Right lobe of liver (tissue), 6 donors: ENCODE measurements at regions not wholly inside any gene's neighbourhood (a gene's known extent, or its start where the extent isn't known, plus 50 kb on each side); places are given as distances from the start of the nearest gene placed in this dataset.

Experiments
- ATAC-seq, 4 donors: fragments of 200-7000 bp; cut with Tn5 transposase; one replicate each; pipeline ENCODE4 v1.9.1; 2020; ENCODE audit warnings: mild to moderate bottlenecking in 4 of 4, moderate library complexity in 4 of 4
- DNase-seq, 3 donors: peaks; one replicate each; pipeline ENCODE4 v3.0.0-alpha.2; 2020
- H3K27ac ChIP-seq, 3 donors: fragments of 200-600 bp; one replicate each; pipeline ENCODE4 v1.8.0; 2022
- H3K27me3 ChIP-seq, 2 donors: fragments of 200-600 bp; one replicate each; pipeline ENCODE4 v1.8.0; 2022
- H3K36me3 ChIP-seq, 4 donors: fragments of 200-600 bp; sonication (generic) in 1 of 4; one replicate each; pipeline versions ENCODE4 v1.5.1 to v1.8.0; 2017 to 2022; ENCODE audit warnings: control low read depth in 1 of 4
- H3K4me1 ChIP-seq, 4 donors: fragments of 200-600 bp; sonication (generic) in 1 of 4; one replicate each; pipeline versions ENCODE4 v1.5.1 to v1.8.0; 2017 to 2022; ENCODE audit warnings: control low read depth in 1 of 4
- H3K4me3 ChIP-seq, 3 donors: fragments of 200-600 bp; one replicate each; pipeline ENCODE4 v1.8.0; 2022
- H3K9me3 ChIP-seq, 4 donors: fragments of 200-600 bp; sonication (generic) in 1 of 4; one replicate each; pipeline versions ENCODE4 v1.5.1 to v1.8.0; 2017 to 2022; ENCODE audit warnings: control low read depth in 1 of 4
- POLR2A ChIP-seq: fragments of 450-650 bp; IDR thresholded peaks from one replicate; pipeline ENCODE4 v1.6.1; 2017; ENCODE audit warnings: antibody characterized with exemption, mild to moderate bottlenecking
- WGBS: methylation state at CpG from one replicate; pipeline ENCODE4 v1.1.6; 2018; ENCODE audit warnings: low coverage, low lambda C conversion rate; ENCODE audit not compliant: insufficient coverage; ENCODE audit errors: missing lambda C conversion rate; 5-methylcytosine and 5-hydroxymethylcytosine counted together
- intact Hi-C, 2 donors: fragments of 100-400 bp; cut with DNase I; formaldehyde crosslinking; loops; one replicate each; pipeline versions ENCODE4 v1.11.2 to v1.14.1; 2022
- TF ChIP-seq, protein P1 (sequence below), 4 donors: fragments of 200-600 bp in 3 of 4; fragments of 450-650 bp in 1 of 4; IDR thresholded peaks; one replicate each; pipeline versions ENCODE4 v1.5.1 to v1.8.0; 2016 to 2022; ENCODE audit warnings: antibody characterized with exemption in 4 of 4, mild to moderate bottlenecking in 2 of 4
- donor health status: DM: no; HTN: yes; CAD: no.
- donor health status: DM: no; HTN: no; CAD: no.
- donor health status: DM: no; HTN: no; CAD: no.
- donor health status: DM: no; HTN: yes; CAD: no.
- donor health status: DM: no; HTN: yes; CAD: no.

DNA sequence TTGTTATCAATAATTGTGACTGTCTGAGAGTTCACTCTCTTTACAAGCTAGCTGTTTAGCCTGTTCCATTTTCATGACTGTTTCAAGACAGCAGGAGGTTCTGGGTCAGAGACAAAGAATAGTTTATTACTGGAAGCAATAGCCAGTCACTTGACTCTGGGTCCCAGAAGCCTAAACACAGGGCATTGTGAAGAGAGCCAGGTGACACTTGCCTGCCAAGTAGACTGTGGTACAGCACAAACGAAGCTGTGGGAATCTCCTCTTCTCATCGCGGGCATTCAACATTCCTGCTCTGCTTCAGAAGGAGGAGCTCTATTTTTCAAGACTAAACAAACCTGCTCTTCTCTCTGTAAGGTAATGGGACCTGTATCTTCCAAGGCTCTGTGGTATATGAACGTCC, 485.1 kb downstream of the TRIML1 start:
- H3K9me3 ChIP-seq: no peaks in the 10 kb centered on the region
- no peak overlapping the region for H3K4me3 ChIP-seq
- H3K27me3 ChIP-seq: no peaks in the 10 kb centered on the region
- ATAC-seq (no peak), DNase-seq (no peak)
- no peaks in the 10 kb centered on the region for H3K36me3 ChIP-seq
- no peaks in the 10 kb centered on the region for H3K4me1 ChIP-seq
- H3K27ac ChIP-seq: no peak overlapping the region
- intact Hi-C loops: no loop called here
- WGBS: 20% methylated on average over 4 of the region's 4 CpGs
- no peak for TF ChIP-seq POLR2A
- TF ChIP-seq, protein P1, sequence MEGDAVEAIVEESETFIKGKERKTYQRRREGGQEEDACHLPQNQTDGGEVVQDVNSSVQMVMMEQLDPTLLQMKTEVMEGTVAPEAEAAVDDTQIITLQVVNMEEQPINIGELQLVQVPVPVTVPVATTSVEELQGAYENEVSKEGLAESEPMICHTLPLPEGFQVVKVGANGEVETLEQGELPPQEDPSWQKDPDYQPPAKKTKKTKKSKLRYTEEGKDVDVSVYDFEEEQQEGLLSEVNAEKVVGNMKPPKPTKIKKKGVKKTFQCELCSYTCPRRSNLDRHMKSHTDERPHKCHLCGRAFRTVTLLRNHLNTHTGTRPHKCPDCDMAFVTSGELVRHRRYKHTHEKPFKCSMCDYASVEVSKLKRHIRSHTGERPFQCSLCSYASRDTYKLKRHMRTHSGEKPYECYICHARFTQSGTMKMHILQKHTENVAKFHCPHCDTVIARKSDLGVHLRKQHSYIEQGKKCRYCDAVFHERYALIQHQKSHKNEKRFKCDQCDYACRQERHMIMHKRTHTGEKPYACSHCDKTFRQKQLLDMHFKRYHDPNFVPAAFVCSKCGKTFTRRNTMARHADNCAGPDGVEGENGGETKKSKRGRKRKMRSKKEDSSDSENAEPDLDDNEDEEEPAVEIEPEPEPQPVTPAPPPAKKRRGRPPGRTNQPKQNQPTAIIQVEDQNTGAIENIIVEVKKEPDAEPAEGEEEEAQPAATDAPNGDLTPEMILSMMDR (IDR thresholded peaks at IDR 0.05): no peak

- no peak for TF ChIP-seq POLR2A
- TF ChIP-seq, protein P1 (IDR thresholded peaks at IDR 0.05): peak in 1 of 4 donors; percentile 3
- H3K36me3 ChIP-seq: no peaks in the 10 kb centered on the region
- no peak for ATAC-seq
- no peaks in the 10 kb centered on the region for H3K27me3 ChIP-seq
- 35% methylated on average over 1 of the region's 1 CpG for WGBS
- H3K4me3 ChIP-seq: no peak overlapping the region
- intact Hi-C loops: no loop called here
- H3K9me3 ChIP-seq: no peaks in the 10 kb centered on the region
- DNase-seq: no peak
- H3K4me1 ChIP-seq: no peaks in the 10 kb centered on the region
- no peak overlapping the region for H3K27ac ChIP-seq
These were observed 488.7 kb downstream of the TRIML1 start for GRCh38 chr4:188627892-188628291.

- intact Hi-C loops: no loop called here
- 21% methylated on average over 4 of the region's 4 CpGs for WGBS
- DNase-seq: no peak
- Histone ChIP-seq H3K9me3 (no peaks in the 10 kb centered on the region), H3K27me3 (no peaks in the 10 kb centered on the region), H3K36me3 (no peaks in the 10 kb centered on the region), H3K27ac (no peak overlapping the region), H3K4me1 (no peaks in the 10 kb centered on the region), H3K4me3 (no peak overlapping the region)
- no peak for TF ChIP-seq POLR2A
- TF ChIP-seq, protein P1 (IDR thresholded peaks at IDR 0.05): no peak
- no peak for ATAC-seq
These were observed 500.3 kb downstream of the TRIML1 start for GRCh38 chr4:188639479-188640100.

DNA sequence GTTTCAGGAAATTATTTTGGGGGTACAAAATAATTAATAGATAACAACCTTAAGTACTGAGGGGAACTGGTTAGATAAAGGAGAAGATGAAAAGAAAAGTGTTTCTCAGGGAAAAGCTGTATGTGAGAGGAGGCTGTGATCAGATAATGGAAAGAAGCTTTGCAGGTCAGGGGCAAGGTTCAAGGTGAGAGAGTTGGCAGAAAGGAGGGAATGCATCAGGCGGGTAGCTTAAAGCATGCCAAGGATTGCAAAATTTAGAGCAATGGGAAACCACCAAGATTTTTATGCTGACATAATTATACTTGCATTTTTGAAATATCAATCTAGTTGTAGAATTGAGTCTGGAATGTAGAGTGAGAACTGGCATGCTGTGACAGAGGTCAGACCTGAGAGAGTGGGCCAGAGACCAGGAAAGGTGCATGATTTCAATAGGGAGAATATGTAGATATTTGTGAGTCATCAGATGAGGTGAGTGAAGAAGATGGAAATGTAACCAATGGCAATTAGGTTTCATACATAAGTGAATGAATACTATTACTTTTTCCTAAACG, 508.7 kb downstream of the TRIML1 start:
- H3K4me3 ChIP-seq: no peak overlapping the region
- H3K4me1 ChIP-seq: no peaks in the 10 kb centered on the region
- intact Hi-C loops: no loop called here
- no peaks in the 10 kb centered on the region for H3K9me3 ChIP-seq
- H3K27ac ChIP-seq: no peak overlapping the region
- no peaks in the 10 kb centered on the region for H3K36me3 ChIP-seq
- 30% methylated on average over 2 of the region's 2 CpGs for WGBS
- H3K27me3 ChIP-seq: no peaks in the 10 kb centered on the region
- DNase-seq (peak in 1 of 3 donors; percentile 47), ATAC-seq (peak; percentile 54 to 98 (median 94))
- TF ChIP-seq POLR2A: no peak
- TF ChIP-seq, protein P1 (IDR thresholded peaks at IDR 0.05): no peak
